ENCODE measurements at regions not wholly inside any gene's neighbourhood (a gene's known extent, or its start where the extent isn't known, plus 50 kb on each side); places are given as distances from the start of the nearest gene placed in this dataset.

DNA sequence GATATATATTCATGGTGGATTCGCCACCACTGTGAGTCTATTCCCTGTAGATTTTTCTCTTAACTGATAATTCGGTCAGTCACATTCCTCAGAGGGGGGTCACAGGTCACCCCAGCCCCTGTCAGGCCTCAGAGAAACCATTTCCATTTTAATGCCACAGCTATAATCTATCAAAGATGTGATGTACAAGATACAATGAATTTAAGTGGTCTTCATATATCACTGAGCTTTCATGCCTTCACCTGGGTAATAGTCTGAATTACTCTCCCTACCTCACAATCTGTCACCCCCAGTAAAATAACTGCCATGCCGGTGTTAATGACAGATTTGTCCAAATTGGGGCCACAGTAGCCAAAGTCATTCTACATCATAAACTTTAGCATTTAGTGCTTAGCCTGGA, 64.7 kb downstream of the NKX6-1 start:
- TF ChIP-seq HNRNPUL1 (IDR thresholded peaks at IDR 0.05; ENCODE audit: low read length) (no peak), PTBP1 (IDR thresholded peaks at IDR 0.05; ENCODE audit: low read depth, low read length) (no peak), CBFB (CRISPR knock-in tag; IDR thresholded peaks at IDR 0.05) (no peak), NCOA6 (IDR thresholded peaks at IDR 0.05) (no peak), POU5F1 (IDR thresholded peaks at IDR 0.05; ENCODE audit: borderline replicate concordance, low read depth, low read length, partially characterized antibody) (no peak), ZZZ3 (IDR thresholded peaks at IDR 0.05) (no peak), NFE2L1 (tag; IDR thresholded peaks at IDR 0.05; ENCODE audit: borderline replicate concordance, low read depth) (no peak), CEBPB (tag; IDR thresholded peaks at IDR 0.05) (no peak), FOXA3 (CRISPR knock-in tag; conservative IDR thresholded peaks at IDR 0.05 in 1 of 2, IDR thresholded peaks at IDR 0.05 in 1 of 2) (no peak)
- TF ChIP-seq, protein P1, sequence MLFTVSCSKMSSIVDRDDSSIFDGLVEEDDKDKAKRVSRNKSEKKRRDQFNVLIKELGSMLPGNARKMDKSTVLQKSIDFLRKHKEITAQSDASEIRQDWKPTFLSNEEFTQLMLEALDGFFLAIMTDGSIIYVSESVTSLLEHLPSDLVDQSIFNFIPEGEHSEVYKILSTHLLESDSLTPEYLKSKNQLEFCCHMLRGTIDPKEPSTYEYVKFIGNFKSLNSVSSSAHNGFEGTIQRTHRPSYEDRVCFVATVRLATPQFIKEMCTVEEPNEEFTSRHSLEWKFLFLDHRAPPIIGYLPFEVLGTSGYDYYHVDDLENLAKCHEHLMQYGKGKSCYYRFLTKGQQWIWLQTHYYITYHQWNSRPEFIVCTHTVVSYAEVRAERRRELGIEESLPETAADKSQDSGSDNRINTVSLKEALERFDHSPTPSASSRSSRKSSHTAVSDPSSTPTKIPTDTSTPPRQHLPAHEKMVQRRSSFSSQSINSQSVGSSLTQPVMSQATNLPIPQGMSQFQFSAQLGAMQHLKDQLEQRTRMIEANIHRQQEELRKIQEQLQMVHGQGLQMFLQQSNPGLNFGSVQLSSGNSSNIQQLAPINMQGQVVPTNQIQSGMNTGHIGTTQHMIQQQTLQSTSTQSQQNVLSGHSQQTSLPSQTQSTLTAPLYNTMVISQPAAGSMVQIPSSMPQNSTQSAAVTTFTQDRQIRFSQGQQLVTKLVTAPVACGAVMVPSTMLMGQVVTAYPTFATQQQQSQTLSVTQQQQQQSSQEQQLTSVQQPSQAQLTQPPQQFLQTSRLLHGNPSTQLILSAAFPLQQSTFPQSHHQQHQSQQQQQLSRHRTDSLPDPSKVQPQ (CRISPR knock-in tag; IDR thresholded peaks at IDR 0.05; ENCODE audit: borderline replicate concordance): no peak
- TF ChIP-seq, protein P2, sequence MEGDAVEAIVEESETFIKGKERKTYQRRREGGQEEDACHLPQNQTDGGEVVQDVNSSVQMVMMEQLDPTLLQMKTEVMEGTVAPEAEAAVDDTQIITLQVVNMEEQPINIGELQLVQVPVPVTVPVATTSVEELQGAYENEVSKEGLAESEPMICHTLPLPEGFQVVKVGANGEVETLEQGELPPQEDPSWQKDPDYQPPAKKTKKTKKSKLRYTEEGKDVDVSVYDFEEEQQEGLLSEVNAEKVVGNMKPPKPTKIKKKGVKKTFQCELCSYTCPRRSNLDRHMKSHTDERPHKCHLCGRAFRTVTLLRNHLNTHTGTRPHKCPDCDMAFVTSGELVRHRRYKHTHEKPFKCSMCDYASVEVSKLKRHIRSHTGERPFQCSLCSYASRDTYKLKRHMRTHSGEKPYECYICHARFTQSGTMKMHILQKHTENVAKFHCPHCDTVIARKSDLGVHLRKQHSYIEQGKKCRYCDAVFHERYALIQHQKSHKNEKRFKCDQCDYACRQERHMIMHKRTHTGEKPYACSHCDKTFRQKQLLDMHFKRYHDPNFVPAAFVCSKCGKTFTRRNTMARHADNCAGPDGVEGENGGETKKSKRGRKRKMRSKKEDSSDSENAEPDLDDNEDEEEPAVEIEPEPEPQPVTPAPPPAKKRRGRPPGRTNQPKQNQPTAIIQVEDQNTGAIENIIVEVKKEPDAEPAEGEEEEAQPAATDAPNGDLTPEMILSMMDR (IDR thresholded peaks at IDR 0.05 in 2 of 3, conservative IDR thresholded peaks at IDR 0.05 in 1 of 3; ENCODE audit: insufficient read depth in 2 of 3, low read depth in 1 of 3, low read length in 3 of 3): no peak
- TF ChIP-seq, protein P3, sequence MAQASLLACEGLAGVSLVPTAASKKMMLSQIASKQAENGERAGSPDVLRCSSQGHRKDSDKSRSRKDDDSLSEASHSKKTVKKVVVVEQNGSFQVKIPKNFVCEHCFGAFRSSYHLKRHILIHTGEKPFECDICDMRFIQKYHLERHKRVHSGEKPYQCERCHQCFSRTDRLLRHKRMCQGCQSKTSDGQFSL (CRISPR knock-in tag; IDR thresholded peaks at IDR 0.05): no peak
- TF ChIP-seq, protein P3 (tag; IDR thresholded peaks at IDR 0.05): no peak

All from K562 (cell line).